ENCODE measurements at regions not wholly inside any gene's neighbourhood (a gene's known extent, or its start where the extent isn't known, plus 50 kb on each side); places are given as distances from the start of the nearest gene placed in this dataset.
"Not testable (repeated sequence)": the region's sequence is repeated elsewhere in the genome, so short reads cannot be mapped to it uniquely, and the experiment has no call there.

DNA sequence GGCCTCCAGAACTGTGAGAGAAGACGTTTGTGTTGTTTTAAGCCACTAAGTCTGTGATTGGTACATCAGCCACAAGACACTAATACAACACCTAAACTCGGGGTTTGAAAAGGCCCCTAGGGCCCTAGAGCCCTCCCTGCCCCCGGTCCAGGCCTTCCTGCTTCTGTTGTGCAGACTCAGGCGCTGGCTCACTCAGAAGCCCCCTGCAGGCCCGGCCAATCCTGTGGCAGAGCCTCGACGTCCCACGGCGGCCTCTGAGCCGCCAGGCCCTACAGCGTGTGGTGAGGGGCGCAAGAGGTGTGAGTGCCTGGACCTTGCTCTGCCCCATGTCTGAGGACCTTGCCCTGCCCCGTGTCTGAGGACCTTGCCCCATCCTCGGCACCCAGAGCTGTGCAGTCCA lies 3964.0 kb upstream of the TPTE start:
- H3K27ac ChIP-seq, result not testable (repeated sequence)

DNA sequence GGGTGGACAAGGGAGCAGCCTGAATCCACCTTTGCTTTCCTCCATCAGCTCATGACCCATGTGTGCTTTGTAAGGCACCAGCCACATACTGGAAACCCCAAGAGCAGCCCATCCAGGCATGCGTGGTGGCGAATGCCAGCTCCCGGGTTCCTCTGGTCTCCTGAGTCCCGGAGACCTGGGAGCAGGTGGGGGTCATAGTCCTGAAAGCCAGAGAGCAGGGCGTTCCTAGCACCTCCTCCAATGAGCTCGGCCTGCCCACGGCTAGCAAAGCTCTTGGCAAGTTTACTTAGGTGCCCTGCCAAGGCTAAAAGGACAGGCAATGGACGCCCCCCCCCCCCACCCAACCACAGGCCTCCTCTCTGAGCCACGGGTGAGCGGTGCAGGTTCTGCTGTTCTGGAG lies 3960.2 kb upstream of the TPTE start:
- not testable (repeated sequence) for H3K27ac ChIP-seq

DNA sequence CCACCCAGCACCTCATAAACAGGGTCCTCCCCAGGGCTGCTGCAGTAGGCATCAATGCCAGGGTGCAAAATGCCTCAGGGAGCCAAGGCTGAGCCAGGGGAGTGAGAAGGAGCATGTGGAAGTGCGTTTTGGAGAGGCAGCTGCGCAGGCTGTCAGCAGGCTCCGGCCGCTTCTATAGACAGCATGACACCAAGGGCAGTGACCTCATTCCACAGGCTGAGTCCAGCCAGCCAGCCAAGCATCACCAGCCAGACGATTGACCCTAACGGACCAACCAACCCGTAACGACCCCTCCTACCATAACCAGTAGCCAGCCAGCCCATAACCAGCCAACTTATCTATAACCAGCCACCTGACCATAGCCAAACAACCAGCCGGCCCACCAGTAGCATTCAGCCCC lies 3959.8 kb upstream of the TPTE start:
- not testable (repeated sequence) for H3K27ac ChIP-seq

DNA sequence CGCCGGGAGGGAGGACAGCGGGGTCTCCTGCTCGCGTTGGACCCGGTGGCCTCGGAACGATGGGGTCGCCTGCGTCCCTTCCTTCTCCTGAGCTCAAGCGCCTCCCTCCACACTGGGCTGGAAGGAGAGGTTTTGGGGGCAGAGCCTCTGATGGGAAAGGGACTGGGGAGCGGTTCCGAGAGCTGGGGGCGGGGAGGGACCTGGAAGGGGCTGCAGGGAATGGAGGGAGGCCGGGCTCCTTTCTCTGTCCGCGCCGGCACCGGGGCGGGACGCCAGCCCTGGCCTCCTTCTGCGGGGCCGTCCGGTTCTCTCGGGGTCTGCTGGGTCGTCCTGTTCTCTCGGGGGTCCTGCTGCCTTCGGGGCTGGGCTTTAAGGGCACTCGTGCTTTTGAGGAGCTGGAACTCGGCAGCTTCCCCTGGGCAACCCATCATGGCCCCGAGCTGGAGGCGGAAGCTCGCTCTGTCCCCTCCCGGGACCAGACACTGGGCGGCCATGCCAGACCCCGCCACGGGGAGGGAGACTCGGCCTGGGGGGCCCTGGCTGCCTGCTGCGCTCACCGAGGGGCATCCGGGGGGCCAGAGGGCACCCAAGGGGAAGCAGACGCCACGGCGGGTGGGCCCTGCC lies 3956.7 kb upstream of the TPTE start:
- not testable (repeated sequence) for H3K27ac ChIP-seq

DNA sequence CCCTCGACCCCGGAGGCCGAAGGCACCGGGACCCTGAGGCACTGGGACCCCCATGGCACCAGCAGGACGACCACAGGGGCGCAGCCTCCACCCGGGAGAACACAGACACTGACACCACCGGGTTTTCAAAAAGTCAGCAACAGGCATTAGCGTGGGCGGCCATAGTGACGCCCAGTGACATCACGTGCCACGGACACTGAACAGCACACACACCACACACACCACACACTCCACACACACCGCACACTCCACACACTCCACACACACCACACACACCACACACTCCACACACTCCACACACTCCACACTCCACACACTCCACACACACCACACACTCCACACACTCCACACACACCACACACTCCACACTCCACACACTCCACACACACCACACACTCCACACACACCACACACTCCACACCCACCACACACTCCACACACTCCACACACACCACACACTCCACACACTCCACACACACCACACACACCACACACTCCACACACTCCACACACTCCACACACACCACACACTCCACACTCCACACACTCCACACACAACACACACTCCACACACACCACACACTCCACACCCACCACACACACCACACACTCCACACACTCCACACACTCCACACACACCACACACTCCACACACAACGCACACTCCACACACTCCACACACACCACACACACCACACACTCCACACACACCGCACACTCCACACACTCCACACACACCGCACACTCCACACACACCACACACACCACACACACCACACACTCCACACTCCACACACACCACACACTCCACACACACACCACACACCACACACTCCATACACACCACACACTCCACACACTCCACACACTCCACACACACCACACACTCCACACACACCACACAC lies 3955.9 kb upstream of the TPTE start:
- not testable (repeated sequence) for H3K27ac ChIP-seq

DNA sequence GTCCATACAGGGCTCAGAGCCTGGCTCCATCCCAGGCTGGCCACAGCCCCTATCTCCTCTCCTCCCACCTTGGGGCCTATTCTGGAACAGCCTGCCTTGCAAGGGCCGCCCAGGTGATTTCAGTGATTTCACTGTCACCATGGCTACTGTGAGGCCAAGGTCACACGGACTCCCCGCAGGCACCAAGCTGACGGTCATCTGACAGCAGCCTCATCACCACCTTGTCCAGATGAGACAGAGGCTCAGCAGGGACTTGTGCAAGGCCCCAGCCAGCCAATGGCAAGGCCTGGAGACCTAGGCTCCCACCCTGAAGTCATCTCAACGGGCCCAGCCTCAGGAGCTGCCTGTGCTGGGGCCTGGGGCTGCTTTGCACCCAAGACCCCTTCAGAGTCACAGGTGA lies 3953.8 kb upstream of the TPTE start:
- not testable (repeated sequence) for H3K27ac ChIP-seq

DNA sequence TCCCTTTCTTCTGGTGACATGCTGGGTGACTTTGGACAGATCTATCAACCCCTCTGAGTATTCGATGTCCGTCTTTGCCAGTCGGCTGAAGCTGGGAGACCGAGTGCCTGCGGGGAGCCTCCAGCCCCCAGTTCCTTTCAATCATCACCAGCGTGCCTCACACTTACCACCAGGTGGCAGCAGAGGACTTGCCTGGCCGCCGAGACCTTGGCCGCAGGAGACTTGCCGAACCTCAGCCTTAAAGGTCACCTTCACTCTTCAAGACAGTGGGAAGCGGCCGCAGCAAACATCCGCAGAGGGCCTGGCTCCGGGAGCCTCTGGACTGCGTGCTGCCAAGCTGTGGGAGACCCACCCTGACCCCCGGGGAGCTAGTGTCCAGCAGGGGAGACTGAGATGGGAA lies 3952.2 kb upstream of the TPTE start:
- not testable (repeated sequence) for H3K27ac ChIP-seq

DNA sequence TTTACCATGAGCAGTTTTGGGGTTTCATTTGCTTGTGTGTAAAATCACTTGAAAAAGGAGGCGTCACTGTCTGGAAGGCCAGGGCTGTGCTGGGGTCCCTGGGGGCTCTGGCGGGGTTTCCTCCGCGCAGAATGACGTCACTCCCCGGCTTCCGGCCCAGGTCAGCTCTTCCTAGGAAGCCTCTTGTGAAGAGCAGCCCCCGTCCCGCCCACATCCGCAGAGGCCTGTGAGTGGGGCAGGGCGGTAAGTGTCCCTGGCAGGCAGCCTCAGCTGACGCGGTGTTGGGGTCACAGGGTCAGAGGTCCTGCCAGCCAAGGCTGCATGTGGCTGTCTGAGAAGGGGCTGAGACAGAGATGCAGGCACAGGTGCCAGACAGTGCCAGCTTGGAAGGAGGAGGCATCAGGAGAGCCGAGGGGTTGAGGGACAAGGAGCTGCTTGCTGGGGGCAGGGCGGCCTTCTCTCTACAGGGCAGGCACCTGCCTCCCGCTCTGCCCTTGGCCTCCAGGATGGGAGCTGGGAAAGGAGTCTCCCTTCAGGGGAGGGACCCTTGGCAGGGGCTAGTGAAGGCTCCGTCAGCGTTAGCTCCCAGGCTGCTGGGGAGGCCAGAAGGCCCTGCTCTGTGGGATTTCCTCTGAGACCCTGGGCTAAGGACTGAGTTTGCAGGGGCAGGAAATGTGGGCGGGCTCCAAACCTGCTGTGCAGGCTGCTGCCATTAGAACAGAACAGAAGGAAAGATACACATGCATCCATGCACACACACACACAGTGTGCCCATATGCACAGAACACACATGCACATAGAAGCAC lies 3951.6 kb upstream of the TPTE start:
- H3K27ac ChIP-seq, result not testable (repeated sequence)

DNA sequence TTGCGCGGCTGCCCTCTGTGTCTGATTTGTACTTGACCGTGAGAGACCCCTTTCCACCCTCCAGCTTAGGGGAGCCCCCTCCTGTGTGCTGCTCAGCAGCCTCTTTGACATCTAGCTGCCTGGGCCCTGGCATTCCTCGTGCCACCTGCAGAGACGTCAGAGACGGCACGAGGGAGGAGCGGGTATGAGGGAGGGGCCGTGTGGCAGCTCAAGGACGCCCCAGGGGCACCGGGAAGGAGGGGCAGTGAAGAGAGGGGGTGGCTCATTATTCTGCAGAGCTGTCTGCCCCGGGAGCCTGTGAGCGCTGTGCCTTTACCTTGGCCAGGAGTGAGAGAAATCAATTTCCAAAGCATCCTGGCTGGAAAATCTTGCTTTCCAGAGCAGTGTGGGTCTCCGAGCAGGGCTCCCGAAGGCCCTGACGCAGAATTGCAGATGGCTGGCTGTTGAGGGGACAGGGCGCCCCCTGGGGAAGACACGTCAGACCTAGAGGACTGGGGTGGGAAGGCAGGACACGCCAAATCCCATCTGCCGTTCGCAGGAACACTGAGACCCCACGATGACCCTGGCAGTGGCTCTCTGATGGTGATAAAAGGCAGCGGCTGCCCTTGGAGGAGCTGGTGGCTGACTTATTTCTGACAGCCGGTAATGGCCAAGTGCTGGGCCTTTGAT lies 3950.5 kb upstream of the TPTE start:
- H3K27ac ChIP-seq, result not testable (repeated sequence)

DNA sequence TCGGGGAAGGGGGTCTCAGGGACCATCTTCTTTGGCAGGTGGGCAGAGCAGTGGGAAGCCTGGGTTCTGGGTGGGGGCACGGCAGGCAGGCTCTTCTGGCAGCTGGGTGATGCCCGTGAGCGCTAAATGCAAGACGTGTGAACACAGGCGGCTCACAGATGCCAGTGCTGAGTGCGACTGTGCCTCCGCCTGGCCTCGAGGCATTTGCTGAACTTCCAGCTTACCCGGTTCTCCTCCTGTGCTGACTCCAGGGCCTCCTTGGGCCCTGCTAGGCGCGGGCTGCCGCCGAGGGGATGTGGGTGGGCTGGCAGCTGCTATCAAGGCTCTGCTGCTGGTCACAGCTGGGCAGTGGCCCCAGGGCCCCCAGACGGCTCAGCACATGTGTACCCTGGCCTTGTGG lies 3947.8 kb upstream of the TPTE start:
- not testable (repeated sequence) for H3K27ac ChIP-seq

DNA sequence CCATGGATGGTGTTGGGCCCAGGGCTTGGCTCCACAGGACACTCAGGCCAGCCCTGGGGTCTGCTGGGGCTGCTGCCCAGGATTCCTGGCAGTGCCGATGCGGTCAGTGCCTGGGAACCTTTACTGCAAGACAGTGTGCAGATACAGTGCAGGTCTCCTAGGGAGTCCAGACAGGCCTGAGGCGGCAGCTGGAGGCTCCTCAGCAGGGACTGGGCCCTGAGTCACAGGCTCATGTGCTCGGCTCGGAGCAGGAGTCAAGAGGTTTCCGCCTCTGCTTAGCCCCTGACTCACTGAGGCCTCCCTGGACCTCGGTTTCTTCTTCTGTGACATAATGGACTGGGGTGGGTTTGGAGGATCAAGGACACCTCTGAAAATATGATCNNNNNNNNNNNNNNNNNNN lies 3941.6 kb upstream of the TPTE start:
- not testable (repeated sequence) for H3K27ac ChIP-seq

Measured in VCaP (cell line).